ENCODE measurements at regions not wholly inside any gene's neighbourhood (a gene's known extent, or its start where the extent isn't known, plus 50 kb on each side); places are given as distances from the start of the nearest gene placed in this dataset.

DNA sequence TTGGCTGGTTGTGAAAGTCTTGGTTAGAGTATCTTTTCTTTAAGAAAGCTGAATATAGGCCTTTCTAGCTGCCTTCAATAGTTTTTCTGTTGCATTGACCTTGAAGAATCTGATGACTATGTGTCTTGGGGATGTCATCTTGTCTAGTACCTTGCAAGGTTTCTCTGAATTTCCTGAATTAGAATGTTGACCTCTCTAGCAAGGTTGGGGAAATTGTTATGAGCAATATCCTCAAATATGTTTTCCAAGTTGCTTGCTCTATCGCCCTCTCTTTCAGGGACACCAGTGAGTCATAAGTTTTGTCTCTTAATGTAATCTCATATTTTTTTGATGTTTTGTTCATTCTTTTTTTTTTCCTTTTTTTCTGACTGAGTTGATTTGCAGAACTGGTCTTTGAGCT lies 194.7 kb downstream of the RAB28 start:
- TF ChIP-seq, protein P1, sequence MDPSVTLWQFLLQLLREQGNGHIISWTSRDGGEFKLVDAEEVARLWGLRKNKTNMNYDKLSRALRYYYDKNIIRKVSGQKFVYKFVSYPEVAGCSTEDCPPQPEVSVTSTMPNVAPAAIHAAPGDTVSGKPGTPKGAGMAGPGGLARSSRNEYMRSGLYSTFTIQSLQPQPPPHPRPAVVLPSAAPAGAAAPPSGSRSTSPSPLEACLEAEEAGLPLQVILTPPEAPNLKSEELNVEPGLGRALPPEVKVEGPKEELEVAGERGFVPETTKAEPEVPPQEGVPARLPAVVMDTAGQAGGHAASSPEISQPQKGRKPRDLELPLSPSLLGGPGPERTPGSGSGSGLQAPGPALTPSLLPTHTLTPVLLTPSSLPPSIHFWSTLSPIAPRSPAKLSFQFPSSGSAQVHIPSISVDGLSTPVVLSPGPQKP (IDR thresholded peaks at IDR 0.05; ENCODE audit: borderline replicate concordance, low read depth, low read length), result no peak
- TF ChIP-seq CEBPB (IDR thresholded peaks at IDR 0.05; ENCODE audit: low read depth, low read length), result no peak
- TF ChIP-seq, protein P2, sequence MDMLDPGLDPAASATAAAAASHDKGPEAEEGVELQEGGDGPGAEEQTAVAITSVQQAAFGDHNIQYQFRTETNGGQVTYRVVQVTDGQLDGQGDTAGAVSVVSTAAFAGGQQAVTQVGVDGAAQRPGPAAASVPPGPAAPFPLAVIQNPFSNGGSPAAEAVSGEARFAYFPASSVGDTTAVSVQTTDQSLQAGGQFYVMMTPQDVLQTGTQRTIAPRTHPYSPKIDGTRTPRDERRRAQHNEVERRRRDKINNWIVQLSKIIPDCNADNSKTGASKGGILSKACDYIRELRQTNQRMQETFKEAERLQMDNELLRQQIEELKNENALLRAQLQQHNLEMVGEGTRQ (IDR thresholded peaks at IDR 0.05; ENCODE audit: low read depth, low read length), result no peak
- intact Hi-C loops (cut with micrococcal nuclease) (no loop called here), in situ Hi-C loops (cut with MboI; ENCODE audit: low sequenced_read_pairs) (no loop called here), dilution Hi-C loops (cut with HindIII; ENCODE audit: low sequenced_read_pairs, unreplicated experiment) (no loop called here)
- Histone ChIP-seq H4K91ac (ENCODE audit: insufficient read depth, low read depth, low read length) (no peak overlapping the region), H4K20me1 (ENCODE audit: insufficient read depth, low read length) (no peaks in the 10 kb centered on the region), H2AFZ (replicated peaks; ENCODE audit: low read length, poor library complexity) (no peak overlapping the region), H3K18ac (ENCODE audit: low read depth, low read length) (no peak overlapping the region), H2AK9ac (replicated peaks; ENCODE audit: low read depth, low read length, poor library complexity) (no peak overlapping the region), H3K27ac (ENCODE audit: insufficient read depth, low read length) (no peak overlapping the region), H3K9ac (ENCODE audit: low read depth, low read length) (no peak overlapping the region), H2AK5ac (ENCODE audit: low read depth, low read length) (no peak overlapping the region), H3K4me3 (ENCODE audit: insufficient read depth, low read depth, low read length) (no peak overlapping the region), H2BK120ac (ENCODE audit: low read depth, low read length) (no peak overlapping the region), H3K23ac (ENCODE audit: low read depth, low read length) (no peak overlapping the region), H3K56ac (ENCODE audit: extremely low read depth, insufficient read depth, low read length) (no peak overlapping the region), H2BK15ac (ENCODE audit: low read depth, low read length) (no peak overlapping the region), H4K8ac (ENCODE audit: low read depth in 2 of 2, low read length in 2 of 2) (no peak overlapping the region), H3K9me1 (ENCODE audit: insufficient read depth, low read length) (no peaks in the 10 kb centered on the region), H3K9me3 (ENCODE audit: control insufficient read depth, insufficient read depth, low read length) (peaks cover 3% of the 10 kb centered on the region), H3K36me3 (ENCODE audit: control insufficient read depth, insufficient read depth, low read length) (no peaks in the 10 kb centered on the region), H4K5ac (ENCODE audit: low read depth, low read length) (no peak overlapping the region), H2BK5ac (ENCODE audit: low read depth, low read length, poor library complexity, severe bottlenecking) (no peak overlapping the region), H3K4ac (ENCODE audit: low read depth, low read length) (no peak overlapping the region), H3K4me1 (ENCODE audit: control insufficient read depth, insufficient read depth, low read length) (no peaks in the 10 kb centered on the region), H3K27me3 (ENCODE audit: control insufficient read depth, insufficient read depth, low read length) (no peaks in the 10 kb centered on the region), H3K14ac (replicated peaks; ENCODE audit: low read depth, low read length) (no peak overlapping the region), H3K79me1 (ENCODE audit: low read depth in 1 of 2, low read length in 2 of 2) (no peaks in the 10 kb centered on the region), H3K4me2 (ENCODE audit: low read depth, low read length) (no peak overlapping the region), H2BK20ac (ENCODE audit: low read depth, low read length) (no peak overlapping the region)
- no TSS peak for BruUV-seq (replicated peaks)
- CTCF ChIA-PET, result interaction anchor here (0.6 kb wide), 1 partner anchor 111 kb away, joined by 3 read pairs; no protein-coding TSS in a partner anchor
- DNase-seq (peak; percentile 11), ATAC-seq (ENCODE audit: low read depth) (no peak)
- POLR2A ChIA-PET (ENCODE audit: unreplicated experiment), result no interaction called here
- no CpG with 5 or more reads among the region's 1 CpG for WGBS, 2 experiments (ENCODE audit: extremely low coverage in 2 of 2, insufficient read length in 1 of 2)
